ENCODE measurements at regions not wholly inside any gene's neighbourhood (a gene's known extent, or its start where the extent isn't known, plus 50 kb on each side); places are given as distances from the start of the nearest gene placed in this dataset.
"Not testable (repeated sequence)": the region's sequence is repeated elsewhere in the genome, so short reads cannot be mapped to it uniquely, and the experiment has no call there.

- DNase-seq (ENCODE audit: low spot score), result no peak
Measured at GRCh38 chr12:23259558-23259957, 634.6 kb downstream of the ETNK1 start.

- no peak for DNase-seq (ENCODE audit: low spot score)
Measured at GRCh38 chr12:23262670-23263069, 637.7 kb downstream of the ETNK1 start.

GRCh38 chr12:23277831-23278230 lies 652.9 kb downstream of the ETNK1 start:
- no peak for DNase-seq (ENCODE audit: low spot score)

DNA sequence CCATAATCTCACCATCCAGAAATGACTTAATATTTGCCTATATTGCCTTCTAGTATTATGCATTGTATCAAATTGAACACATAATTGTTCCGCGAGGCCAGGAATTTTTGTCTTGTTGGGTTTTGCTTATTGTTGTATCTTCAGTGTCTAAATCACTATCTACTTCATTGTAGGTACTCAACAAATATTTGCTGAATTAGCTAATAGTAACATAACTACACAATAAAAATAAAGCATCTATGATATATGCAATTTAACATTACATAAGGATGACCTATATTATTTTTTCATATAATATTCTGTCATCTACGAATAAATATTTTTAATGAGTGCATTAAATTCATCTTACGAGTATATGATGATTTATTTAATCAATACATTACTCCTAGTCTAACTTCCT lies 656.3 kb downstream of the ETNK1 start:
- DNase-seq (ENCODE audit: low spot score), result no peak

GRCh38 chr12:23282701-23283100 lies 657.7 kb downstream of the ETNK1 start:
- no peak for DNase-seq (ENCODE audit: low spot score)

GRCh38 chr12:23285764-23286530 lies 661.0 kb downstream of the ETNK1 start:
- not testable (repeated sequence) for DNase-seq (ENCODE audit: low spot score)

DNA sequence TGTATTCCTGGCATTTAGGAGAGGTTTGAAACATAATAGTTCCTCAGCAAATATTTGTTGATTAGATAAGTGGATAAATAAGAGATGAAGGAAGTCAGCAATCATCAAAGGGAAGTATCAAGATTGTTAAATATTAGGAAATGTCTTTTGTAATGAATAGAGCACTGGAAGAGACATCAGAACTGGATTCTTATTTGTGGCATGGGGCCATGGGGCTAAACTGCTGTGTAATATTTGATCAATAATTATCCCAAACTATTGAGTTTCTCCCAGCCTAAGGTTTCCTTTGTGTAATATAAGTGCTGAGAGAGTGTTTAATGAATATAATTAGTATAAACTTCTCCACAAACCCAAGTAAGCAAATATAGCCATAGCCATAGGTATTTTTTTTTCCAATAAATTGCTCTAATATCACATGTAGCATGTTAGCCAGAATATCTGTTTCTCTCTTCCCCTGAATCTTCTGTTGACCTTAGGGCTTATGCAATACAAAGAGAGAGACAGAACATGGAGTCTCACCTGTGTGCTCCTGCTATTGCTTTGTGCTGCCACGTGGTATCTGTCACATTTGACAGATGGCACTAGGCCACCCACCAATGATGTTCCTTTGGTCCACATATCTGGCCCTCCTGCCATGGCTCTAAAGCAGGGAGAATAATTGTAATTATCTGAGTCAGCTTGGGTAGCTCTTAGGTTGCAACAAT lies 658.7 kb downstream of the SOX5 start:
- DNase-seq (ENCODE audit: low spot score), result no peak

DNA sequence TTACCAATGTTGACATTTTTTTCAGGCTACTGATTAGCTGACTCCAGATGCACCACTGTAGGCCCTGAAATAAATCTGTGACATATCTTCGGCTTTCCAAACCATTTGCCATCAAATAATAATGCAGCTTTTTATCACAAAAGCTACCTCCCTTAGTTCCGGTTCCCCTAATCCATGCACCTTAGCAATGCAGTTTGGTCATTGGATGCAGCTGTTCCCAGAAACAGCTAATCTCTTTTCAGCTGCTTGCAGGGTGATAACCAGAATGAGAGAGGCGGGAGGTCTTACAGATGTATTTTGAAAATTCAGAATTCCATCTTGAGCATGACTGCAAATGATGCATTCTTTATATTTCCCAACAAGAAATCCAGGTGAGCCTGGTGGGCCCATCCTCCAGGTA lies 646.2 kb downstream of the SOX5 start:
- DNase-seq (ENCODE audit: low spot score), result no peak

DNA sequence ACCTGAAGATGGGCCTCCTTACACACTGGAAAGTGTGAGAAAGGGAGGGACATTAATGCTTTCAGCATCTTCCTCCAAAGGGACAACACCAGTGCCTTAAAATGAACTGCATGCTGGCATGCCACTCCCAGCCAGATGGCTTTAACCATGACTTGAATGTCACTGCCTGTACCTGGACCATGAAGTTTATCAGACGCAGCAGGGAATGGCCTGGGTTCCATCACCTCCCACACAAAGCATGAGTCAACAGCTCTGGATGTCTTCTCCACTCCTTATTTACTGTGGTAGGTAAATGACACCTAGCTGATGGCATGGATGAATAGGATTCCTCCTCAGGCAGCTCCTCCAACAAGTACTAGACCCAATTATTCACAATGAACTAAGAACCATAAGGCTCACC lies 645.6 kb downstream of the SOX5 start:
- no peak for DNase-seq (ENCODE audit: low spot score)

GRCh38 chr12:23333938-23334337 lies 615.5 kb downstream of the SOX5 start:
- no peak for DNase-seq (ENCODE audit: low spot score)

DNA sequence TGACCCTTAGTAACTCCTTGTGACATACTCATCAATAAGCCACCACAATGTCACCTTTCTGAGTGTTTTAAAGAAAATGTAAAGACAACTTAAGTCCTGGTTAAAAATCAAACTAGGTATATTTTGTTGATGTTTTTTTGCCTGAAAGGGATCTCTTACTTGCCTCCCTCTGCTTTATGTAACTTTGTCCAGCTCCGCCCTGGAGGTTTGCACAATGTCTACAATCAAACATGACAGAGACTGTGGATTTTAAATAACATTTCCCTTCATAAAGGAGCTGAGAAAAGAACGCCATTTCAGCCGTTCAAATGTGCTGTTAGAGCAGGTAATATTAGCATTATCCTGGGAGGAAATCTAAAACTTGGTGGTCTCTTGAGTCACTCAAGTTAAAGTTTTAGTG lies 613.9 kb downstream of the SOX5 start:
- no peak for DNase-seq (ENCODE audit: low spot score)

DNA sequence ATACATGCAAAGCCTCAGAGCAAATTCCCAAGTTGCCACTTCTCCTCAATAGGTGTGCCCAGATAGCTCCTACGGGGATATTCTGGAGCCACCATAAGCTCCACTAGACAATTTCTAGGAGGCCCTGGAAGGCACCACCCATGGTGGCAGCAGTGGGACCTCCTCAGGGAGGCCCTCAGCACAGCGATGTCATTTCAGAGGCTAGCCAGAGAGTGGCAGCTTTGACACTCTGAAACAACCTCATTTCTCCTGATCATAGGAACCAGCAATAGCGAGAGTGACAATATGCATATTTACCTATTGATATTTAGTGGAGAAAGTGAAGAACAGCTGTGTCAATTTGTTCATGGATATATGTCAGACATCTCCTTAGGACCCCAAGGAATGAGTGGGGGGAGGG lies 612.3 kb downstream of the SOX5 start:
- no peak for DNase-seq (ENCODE audit: low spot score)

- DNase-seq (ENCODE audit: low spot score), result no peak
Measured at GRCh38 chr12:23340351-23340750, 609.1 kb downstream of the SOX5 start.

- DNase-seq (ENCODE audit: low spot score), result no peak
Measured at GRCh38 chr12:23342407-23342806, 607.1 kb downstream of the SOX5 start.

- DNase-seq (ENCODE audit: low spot score), result no peak
Measured at GRCh38 chr12:23349564-23349963, 599.9 kb downstream of the SOX5 start.

DNA sequence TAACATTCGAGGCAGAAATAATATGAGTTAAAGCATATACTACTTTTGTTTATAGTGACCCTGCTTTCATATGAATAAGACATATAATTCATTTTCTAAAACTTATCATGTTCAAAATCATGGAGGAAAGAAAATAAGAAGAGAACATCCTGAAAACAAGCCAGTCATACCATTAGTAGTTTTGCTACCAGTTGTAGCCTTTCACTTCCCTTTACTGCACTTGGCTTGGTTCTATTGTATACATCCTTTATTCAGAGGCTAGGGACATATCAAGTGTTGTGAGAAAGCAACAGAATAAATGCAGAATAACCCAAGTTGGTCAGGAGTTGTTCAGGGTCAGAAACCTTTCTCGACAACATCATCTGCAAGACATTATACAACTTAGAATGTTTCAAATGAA lies 598.7 kb downstream of the SOX5 start:
- DNase-seq (ENCODE audit: low spot score), result no peak

GRCh38 chr12:23352670-23353069 lies 596.8 kb downstream of the SOX5 start:
- no peak for DNase-seq (ENCODE audit: low spot score)

- DNase-seq (ENCODE audit: low spot score), result no peak
Measured at GRCh38 chr12:23354800-23355199, 594.7 kb downstream of the SOX5 start.

GRCh38 chr12:23356440-23356839 lies 593.0 kb downstream of the SOX5 start:
- no peak for DNase-seq (ENCODE audit: low spot score)

- DNase-seq (ENCODE audit: low spot score), result no peak
Measured at GRCh38 chr12:23356927-23357708, 592.4 kb downstream of the SOX5 start.

- DNase-seq (ENCODE audit: low spot score), result no peak
Measured at GRCh38 chr12:23359975-23360701, 589.3 kb downstream of the SOX5 start.

DNA sequence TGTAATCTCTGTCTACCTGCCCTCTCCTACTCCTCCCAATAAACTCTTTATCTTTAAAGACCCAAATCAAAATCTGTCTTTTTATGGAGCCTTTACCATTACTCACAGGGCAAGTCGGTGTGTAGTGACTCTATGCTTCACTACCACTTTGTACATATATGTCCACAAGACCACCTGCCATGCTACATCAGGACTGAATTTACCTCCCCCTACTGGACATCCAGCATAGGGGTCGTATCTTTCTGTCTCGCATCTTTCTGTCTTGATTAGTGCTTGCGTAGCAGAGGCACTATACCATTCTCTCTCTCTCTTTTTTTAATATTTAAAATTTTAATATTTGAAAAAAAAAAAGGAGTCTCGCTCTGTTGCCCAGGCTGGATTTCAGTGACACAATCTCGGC lies 587.5 kb downstream of the SOX5 start:
- DNase-seq (ENCODE audit: low spot score), result no peak

Data from CD4-positive, alpha-beta T cell treated with Interleukin-6 at 100 ng/mL for 8 hours (primary cell).